HG02610 (cell line): ENCODE measurements at regions not wholly inside any gene's neighbourhood (a gene's known extent, or its start where the extent isn't known, plus 50 kb on each side); places are given as distances from the start of the nearest gene placed in this dataset.

ENCODE experiments used
- ATAC-seq: cut with Tn5 transposase; IDR thresholded peaks from one replicate; pipeline ENCODE4 v1.9.1; 2021; ENCODE audit warnings: mild to moderate bottlenecking, moderate library complexity; ENCODE audit not compliant: unreplicated experiment

DNA sequence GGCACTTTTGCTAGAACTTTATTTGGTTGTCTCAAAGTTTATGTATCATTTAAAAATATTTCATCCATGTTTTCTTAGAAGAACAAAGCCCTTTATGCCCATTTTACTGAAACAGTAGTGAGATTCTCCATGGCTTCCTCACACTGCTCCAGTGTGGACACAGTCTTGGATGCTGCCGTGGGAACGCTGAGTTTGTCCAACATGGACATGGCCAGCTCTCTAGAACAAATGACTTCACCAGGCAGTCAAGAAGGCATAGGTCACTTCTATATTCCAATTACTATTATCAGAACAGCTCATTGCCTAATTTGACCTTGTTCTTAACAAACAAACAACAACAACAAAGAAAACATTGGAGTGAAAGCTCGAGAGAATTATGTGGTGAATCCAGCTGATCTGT, 414.1 kb upstream of the ID2 start:
- ATAC-seq = no peak

DNA sequence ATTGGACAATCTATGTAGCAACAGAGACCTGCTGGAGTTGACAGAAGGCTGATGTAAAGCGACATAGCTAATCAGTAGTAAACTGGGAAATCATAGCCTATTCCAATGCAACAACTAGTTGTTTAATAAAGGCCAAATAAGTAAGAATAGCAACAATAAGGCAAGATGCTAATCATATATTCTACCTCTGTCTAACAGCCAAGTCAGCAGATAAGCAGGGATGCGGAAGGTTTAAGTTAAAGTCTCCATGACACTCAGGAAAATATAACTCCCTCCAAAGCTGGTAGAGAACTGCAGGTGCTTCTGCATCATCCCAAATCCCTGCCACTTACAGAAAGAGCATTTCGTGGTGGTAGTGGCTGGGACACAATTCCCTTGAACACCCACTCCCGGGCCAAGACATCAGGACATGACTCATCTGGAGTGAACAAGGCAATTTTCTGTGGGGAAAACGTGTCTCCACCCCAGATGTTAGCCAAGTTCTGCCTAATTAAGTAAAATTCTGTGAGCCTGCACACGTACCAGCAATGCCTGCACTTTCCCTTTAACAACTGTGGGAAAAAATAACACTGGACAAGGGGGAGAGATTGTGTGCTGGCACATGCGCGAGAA, 413.6 kb upstream of the ID2 start:
- ATAC-seq = no peak

DNA sequence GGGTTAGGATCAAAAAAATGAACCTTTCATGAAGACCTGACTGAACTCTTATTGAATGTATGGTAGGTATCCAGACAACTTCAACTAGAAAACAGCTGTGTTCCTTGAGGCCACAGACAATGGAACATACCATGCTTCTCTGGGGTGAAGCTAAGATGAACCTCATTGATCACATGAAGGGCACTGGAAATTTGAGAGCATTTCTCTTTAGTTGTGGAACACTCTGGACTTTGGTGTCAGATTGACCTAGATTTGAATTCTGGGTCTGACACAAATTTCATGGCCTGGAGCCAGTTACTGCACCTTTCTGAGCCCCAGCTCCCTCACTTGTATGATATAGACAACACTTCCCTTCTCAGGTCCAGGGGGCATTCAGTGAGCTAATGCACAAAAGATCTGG, 411.2 kb upstream of the ID2 start:
- no peak for ATAC-seq

DNA sequence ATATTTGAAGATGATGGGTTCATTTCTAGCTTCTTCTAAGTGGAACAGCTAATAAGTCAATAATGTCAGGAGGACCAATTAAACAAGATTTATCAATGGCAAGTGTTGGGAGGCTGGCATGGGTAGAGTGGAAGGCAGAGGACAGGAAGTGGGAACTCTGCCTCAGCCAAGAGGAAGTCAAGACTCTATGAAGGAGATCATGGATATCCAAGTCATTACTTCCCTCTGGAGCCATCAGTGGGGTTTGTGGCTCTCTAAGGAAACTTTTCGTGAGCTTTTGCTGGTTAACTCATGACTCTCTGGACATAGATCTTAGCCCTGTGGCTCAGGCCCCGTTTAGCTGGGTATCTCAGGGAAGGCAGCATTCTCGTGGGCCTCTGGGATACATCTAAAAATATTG, 410.4 kb upstream of the ID2 start:
- ATAC-seq = no peak

DNA sequence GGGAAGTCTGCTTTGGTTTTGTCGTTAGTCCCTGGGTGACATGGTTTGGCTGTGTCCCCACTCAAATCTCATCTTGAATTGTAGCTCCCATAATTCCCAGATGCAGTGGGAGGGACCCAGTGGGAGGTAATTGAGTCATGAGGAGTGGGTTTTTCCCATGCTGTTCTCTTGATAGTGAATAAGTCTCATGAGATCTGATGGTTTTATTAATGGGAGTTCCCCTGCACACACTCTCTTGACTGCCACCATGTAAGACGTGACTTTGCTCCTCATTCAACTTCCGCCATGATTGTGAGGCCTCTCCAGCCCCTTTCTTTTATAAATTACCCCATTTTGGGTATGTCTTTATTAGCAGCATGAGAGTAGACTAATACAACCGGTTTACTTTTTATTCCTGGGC, 405.8 kb upstream of the ID2 start:
- ATAC-seq = no peak

DNA sequence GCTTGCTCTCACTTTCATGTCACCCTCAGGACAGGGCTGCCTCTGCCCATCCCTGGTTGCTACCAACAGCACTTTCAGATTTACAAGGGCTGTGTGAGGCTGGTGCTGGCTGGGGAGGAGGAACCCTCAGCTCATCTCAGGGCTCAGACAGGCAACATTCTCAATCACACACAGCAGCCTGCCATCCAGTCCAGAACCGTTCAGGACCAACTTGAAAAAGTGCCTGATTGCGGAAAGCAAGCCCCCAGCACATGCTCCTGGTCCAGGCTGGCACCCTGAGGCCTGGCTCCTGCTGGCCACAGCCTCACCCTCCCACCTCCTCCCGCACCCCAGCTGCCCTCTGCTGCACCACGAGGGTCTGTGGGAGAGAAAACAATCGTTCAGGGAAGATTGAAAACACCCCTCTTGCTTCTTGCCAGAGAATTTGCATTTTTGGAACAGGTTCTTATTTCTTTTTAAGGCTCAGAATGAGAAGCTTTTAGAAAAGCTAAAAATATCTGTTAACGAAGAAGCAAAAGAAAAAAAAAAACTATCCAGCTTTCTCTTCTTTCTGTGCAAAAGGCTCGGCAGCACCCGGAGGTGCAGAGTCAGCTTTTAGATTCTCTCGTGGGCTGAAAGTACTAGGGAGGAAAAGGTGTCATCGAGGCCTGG, 403.8 kb upstream of the ID2 start:
- ATAC-seq = peak; percentile 53

DNA sequence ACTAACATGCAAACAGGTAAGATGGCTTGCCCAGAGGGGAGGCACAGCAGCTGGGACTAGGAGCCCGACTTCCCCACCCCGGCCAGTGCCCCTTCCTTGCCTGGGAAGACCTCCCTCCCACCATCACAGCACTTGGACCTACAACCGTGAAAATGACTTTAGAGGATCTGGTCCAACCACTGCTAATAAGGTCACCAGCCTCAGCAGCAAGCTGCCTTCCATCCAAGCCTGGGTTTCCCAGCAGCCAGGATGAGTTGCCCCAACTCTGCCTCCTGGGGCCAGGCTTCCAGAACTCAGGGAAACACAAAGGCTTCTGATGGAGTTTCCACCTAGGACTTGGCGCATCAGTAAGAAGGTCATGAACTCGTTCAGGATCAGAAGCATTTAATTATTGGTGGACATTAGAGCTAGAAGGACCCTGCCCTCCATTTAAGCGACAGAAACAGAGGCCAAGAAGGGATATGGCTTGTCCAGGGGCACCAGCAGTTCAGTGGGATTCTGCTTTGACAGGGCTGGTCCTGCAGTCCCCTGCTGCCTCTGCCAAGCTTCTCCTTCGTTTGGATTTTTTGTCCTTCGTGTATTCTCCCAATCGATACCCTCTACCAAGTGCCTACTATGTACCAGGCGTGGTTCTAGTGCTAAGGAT, 403.0 kb upstream of the ID2 start:
- ATAC-seq = no peak

DNA sequence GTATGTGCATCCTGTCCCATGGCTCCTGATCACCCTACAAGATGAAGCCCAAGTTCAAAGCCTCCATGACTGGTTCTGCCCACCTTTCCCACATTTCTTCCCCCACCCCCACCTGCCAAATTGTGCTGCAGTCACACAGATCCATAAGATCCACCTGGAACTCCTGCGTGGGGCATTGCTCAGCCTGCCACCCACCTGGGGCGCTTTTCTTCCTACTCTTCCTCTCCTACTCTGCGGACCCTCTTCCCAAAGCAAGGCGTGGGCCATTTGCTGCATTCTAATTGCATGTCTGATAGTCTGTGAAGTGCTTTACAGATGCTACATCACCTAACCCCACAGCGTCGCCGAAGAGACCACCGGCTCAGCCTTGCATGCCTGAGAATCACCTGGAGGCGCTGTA, 402.4 kb upstream of the ID2 start:
- ATAC-seq = no peak

DNA sequence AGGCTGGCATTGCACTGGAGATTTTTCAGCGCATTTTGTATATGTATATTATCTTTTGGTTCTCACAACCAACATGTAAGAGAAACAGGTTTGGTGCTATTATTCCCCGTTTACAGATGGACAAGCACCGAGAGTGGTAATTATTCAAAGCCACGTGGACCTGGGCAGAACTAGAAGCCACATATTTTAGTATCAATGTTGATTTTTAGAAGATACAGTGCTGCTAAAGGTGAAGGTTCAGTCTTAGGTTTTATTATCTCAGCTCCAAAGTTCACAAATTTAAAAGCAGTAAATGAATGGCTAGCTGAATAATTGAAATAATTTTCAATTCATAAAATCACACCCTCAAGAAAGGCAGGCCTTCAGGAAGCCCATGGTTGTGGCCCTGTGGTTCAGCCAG, 400.6 kb upstream of the ID2 start:
- no peak for ATAC-seq

DNA sequence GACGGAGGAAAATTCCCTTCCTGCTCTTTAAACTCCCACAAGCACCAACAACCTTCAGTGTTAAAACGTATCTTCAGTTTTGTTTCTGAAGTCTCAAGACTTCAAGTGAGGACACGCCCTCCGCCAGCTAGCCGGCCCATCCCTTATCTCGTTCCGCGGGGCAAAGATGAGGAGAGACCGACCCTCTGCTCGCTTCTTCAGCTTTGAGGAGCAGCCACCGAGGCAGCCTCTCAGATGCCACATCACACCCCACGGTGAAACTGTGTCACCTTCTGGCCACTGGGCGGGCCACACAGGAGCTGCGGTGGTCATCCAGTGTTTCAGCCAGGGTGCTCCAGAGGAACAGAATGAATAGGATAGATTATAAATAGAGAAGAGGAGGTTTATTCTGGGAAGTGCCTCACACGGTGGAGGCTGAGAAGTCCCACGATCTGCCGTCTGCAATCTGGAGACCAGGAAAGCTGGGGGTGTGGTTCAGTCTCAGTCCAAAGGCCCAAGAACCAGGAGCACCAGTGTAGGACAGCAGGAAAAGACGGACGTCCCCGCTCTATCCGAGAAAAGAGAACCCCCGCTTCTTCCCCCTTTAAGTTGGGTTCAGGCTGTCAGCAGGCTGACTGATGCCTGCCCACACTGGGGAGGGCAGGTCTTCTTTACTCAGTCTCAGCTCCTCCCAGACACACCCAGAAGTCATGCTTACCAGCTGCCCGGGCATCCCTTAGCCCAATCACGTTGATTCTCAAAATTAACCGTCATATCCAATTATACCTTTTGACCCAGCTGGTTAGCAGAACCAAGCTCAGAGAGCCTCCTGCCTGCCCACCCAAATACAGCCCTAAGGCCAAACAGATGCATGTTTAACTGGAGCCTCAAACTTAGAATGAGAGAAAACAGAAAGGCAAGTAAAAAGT, 399.7 kb upstream of the ID2 start:
- ATAC-seq = no peak

DNA sequence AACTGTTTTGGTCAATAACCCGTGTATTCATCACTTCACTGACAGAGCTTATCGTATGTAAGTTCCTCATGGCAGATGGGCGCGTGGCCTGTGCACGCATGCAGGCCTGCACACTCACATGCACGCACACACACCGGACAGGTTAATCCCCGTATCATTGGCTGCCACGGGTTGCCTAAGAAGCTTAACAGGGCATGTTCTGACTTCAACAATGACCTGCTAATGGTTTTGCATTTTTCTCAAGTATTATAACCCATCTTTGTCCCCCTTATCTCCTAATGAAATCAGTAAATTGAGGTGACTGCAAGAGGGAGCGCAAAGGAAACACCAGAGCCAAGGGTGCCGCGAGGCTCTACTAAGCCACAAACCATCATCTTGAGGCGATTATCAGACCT, 399.0 kb upstream of the ID2 start:
- ATAC-seq = no peak

DNA sequence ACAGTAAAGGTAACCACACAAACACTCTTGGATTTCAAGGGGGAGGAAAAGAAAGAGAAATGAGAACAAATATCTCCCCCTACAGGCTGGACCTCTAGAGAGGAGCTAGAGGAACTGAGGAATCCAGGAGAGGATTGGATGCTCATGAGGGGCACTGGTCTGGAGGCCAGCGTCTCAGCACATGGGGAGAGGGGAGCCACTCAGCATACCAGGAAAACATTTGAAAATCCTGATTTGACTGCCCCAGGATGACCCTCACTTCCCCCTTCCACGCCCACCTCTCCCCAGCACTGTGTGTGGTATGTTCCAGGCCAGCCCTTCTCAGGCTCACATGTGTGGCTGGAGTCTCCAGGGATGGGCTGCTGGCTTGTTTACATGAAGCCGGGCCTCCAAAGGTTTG, 396.8 kb upstream of the ID2 start:
- ATAC-seq = no peak

DNA sequence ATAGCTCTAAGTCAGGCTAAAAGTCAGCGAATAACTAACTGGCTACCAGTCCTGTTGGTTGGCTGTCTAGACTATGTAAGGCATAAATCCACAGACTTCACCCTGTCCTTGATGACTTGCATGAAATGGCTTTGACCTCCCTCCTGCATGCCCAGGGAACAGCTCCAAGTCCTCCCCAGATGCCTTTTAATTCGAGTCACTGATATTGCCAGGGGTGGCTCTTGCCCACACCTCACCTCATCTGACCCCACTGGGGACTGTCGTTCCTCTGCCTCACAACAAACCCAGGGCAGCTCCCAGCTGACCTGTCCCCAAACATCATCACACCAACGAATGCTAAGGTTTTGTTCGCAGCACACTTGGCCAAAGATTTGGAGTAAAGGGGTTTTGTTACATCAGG, 396.0 kb upstream of the ID2 start:
- ATAC-seq = no peak

DNA sequence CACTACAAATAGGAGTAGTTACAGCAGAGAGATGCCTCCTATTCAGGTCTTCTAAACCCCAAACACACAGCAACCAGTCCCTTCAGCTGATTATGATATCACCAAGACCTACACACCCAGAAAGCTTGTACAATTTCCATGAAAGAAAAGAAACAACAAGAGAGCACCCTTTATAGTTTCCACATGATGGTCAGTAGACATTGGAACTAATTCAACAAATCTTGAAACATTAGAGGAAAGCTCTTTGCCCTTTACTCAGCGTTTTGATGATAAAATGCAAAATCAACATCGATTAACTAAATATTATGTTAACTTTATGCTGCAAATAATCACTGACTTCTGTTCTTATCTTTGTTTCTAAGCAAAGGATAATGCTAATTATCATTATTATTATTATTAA, 393.6 kb upstream of the ID2 start:
- ATAC-seq = no peak

DNA sequence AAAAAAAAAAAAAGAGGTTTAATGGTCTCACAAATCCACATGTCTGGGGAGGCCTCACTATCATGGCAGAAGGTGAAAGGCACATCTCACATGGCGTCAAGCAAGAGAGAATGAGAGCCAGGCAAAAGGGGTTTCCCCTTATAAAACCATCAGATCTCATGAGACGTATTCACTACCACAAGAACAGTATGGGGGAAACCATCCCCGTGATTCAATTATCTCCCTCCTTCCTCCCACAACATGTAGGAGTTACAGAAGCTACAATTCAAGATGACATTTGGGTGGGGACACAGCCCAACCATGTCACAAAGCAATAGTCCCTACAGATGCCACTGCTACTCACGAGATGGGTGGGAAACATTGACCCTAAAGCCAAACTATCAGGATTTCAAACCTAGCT, 392.7 kb upstream of the ID2 start:
- ATAC-seq = no peak

DNA sequence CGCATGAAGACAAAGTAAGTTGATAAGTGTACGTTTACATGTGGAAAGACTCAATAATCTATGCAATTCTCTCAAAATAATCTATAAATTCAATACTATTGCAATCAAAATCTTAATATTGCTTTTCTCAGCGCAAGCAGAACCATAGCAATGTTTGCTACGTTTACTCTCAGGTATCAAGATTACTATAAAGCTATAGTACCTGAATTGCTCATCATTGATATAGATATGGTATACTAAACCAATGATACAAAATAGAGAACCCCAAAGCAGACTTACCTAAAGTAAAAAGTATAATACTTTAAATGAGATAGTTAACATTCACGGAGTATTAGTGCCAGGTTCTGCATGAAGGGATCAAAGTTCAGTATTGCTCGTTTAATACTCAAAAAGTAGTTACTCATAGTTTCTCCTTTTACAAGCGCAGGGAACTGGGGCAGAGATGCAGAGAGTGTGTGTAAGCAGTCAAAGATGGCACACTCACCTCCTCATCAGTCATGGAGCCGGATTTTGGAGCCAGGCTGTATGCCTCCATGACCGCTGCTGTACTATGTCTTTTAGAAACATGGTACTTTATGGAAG, 391.0 kb upstream of the ID2 start:
- no peak for ATAC-seq

DNA sequence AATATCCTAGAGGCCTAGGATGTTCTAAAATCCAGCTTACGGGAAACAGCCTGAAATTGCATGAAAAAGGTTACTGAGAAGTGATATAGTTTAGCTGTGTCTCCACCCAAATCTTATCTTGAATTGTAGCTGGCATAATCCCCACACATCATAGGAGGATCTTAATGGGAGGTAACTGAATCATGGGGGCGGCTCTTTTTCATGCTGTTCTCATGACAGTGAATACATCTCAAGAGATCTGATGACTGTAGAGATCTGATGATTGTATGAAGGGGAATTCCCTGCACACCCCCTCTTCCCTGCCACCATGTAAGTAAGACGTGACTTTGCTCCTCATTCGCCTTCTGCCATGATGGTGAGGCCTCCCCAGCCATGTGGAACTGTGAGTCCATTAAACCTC, 385.6 kb upstream of the ID2 start:
- no peak for ATAC-seq

DNA sequence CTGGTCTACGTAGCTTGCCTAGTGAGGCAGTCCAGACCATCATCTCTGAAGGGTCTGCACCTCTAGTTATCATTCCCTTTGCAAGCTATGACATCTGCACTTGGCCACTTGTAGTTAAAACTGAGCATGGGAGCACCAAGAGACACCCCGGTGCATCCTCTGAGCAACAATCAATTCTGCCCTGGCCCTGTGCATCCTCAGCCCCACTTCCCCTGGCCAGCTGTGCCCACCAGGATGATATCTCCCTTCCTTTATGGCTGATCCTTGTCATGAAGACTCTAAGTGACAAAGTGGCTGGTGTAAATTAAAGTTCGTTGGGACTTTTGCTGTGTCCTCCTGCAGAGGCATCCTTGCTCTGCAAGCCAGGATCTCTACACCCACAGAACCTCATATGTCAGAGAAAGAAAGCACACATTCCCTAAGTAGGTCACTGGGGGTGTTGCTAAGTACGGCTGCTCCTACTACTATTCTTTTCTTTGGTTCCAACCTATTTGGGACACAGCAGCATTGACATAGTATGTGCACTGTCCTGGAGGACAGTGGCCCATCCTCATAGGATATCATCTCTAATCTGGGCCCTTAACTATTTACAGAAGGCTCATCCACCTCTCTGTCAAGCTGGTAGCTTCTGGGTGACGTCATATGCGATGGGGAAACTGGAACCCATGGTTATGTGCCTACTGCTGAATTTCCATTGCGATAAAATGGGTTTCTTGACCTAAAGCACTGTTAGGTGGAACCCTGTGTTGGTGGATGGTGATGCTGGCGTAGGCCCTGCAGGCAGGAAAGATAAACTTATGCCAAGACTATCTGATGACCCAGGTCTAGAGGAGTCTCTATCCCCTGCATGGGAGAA, 384.3 kb upstream of the ID2 start:
- no peak for ATAC-seq

DNA sequence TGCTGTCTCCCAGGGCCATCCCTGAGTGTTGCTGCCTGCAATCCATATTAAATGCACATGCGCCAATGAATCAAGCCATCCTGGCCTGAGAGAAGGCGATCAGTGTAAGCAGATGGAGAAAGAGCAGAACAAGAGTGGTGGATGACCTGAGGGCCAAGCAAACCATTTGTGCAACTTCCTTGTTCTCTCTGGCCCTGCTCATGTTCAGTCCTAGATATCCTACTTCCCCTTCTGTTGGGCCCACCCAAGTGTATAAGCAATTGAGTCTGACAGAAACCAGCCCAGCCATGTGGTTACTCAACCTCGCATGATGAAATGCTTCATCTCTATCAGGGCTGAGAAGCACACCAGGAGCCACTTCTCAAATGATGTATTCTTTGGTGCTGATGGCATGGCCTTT, 383.1 kb upstream of the ID2 start:
- peak; percentile 24 for ATAC-seq

DNA sequence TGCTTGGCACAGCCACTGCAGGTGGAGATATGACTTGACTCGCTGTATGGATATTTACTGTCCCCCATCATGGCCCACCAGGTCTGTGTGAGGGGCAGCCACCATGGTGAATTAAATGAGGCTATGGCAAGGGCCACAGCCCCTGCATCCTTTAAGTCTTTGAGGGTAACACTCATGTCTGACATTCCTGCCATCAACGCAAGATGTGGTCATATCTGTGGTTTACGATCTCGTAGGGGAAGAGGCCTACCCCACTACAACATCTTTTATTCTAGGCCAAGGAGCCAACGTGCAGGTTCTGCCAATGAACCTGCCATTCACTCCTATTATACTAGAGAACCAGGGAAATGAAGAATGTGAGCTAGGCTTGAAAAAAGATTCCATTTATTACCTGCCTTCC, 381.6 kb upstream of the ID2 start:
- no peak for ATAC-seq
